Gastroesophageal sphincter (tissue), 4 donors: ENCODE measurements at regions not wholly inside any gene's neighbourhood (a gene's known extent, or its start where the extent isn't known, plus 50 kb on each side); places are given as distances from the start of the nearest gene placed in this dataset.
"Not testable (repeated sequence)": the region's sequence is repeated elsewhere in the genome, so short reads cannot be mapped to it uniquely, and the experiment has no call there.

Experiments
- ATAC-seq: fragments of 150-250 bp; one replicate; pipeline ENCODE4 v1.9.1; 2016; ENCODE audit warnings: mild to moderate bottlenecking, moderate library complexity
- H3K27ac ChIP-seq, 4 donors: fragments of 200-600 bp; sonication (generic) in 3 of 4; 1 replicate in 3 of 4; 2 replicates in 1 of 4; pipeline ENCODE4 v1.5.1; 2016 to 2019
- H3K27me3 ChIP-seq: fragments of 200-600 bp; sonication (generic); one replicate; pipeline ENCODE4 v1.5.1; 2019
- H3K36me3 ChIP-seq, 2 donors: fragments of 200-600 bp; sonication (generic); one replicate each; pipeline ENCODE4 v1.5.1; 2019; ENCODE audit warnings: control low read depth in 1 of 2
- H3K4me1 ChIP-seq, 3 donors: fragments of 200-600 bp; sonication (generic); 1 replicate in 2 of 3; 2 replicates in 1 of 3; pipeline ENCODE4 v1.5.1; 2016 to 2019; ENCODE audit warnings: control low read depth in 2 of 3
- H3K4me3 ChIP-seq, 2 donors: fragments of 200-600 bp; sonication (generic); one replicate each; pipeline ENCODE4 v1.5.1; 2019; ENCODE audit warnings: mild to moderate bottlenecking in 1 of 2, moderate library complexity in 1 of 2
- H3K9me3 ChIP-seq, 3 donors: fragments of 200-600 bp; sonication (generic); one replicate each; pipeline ENCODE4 v1.5.1; 2017 to 2019; ENCODE audit warnings: control low read depth in 2 of 3
- EP300 ChIP-seq: sonication (generic); formaldehyde crosslinking; IDR thresholded peaks from one replicate; pipeline ENCODE4 v1.6.1; 2017; ENCODE audit warnings: antibody characterized with exemption, mild to moderate bottlenecking
- POLR2A ChIP-seq, 2 donors: fragments of 450-650 bp; IDR thresholded peaks; one replicate each; pipeline ENCODE4 v1.6.1; 2017; ENCODE audit warnings: antibody characterized with exemption in 2 of 2, mild to moderate bottlenecking in 2 of 2, moderate library complexity in 1 of 2
- POLR2AphosphoS5 ChIP-seq: sonication (generic); formaldehyde crosslinking; IDR thresholded peaks from one replicate; pipeline ENCODE4 v1.6.1; 2017; ENCODE audit warnings: antibody characterized with exemption
- WGBS, 2 donors: methylation state at CpG; one replicate each; pipeline ENCODE4 v1.1.5; 2018; ENCODE audit warnings: low coverage in 1 of 2; 5-methylcytosine and 5-hydroxymethylcytosine counted together
- TF ChIP-seq, protein P1 (sequence below), 4 experiments: fragments of 200-600 bp in 2 of 4; fragments of 450-650 bp in 2 of 4; sonication (generic) in 1 of 4; IDR thresholded peaks; one replicate each; pipeline ENCODE4 v1.5.1; 2017 to 2019; ENCODE audit warnings: antibody characterized with exemption in 4 of 4, mild to moderate bottlenecking in 2 of 4, moderate library complexity in 2 of 4

DNA sequence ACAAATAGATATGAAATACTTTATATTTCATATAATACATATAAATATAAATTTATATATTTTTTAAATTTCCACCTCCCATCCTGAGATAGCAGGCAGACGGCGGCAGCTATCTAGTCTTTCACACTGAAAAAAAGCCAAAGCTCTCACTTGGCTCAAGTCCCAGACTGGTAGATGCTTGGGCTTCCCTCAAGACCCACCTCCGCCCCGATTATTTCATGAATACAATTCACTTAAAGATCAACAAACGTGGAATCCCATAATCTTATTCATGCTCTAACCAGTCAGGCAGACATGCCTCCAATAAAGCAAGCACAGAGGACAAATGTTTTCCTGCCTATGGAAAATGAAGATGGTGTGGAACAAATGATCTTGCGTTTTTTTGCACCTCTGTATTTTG, 275.9 kb upstream of the NR2F2 start:
- TF ChIP-seq POLR2AphosphoS5: no peak
- TF ChIP-seq EP300: no peak
- TF ChIP-seq, protein P1, sequence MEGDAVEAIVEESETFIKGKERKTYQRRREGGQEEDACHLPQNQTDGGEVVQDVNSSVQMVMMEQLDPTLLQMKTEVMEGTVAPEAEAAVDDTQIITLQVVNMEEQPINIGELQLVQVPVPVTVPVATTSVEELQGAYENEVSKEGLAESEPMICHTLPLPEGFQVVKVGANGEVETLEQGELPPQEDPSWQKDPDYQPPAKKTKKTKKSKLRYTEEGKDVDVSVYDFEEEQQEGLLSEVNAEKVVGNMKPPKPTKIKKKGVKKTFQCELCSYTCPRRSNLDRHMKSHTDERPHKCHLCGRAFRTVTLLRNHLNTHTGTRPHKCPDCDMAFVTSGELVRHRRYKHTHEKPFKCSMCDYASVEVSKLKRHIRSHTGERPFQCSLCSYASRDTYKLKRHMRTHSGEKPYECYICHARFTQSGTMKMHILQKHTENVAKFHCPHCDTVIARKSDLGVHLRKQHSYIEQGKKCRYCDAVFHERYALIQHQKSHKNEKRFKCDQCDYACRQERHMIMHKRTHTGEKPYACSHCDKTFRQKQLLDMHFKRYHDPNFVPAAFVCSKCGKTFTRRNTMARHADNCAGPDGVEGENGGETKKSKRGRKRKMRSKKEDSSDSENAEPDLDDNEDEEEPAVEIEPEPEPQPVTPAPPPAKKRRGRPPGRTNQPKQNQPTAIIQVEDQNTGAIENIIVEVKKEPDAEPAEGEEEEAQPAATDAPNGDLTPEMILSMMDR (IDR thresholded peaks at IDR 0.05): no peak
- no peak for TF ChIP-seq POLR2A (IDR thresholded peaks at IDR 0.05)
- Histone ChIP-seq H3K4me1 (peaks cover 0 to 21% (median 5%) of the 10 kb centered on the region in 3 donors), H3K27ac (no peak overlapping the region), H3K4me3 (no peak overlapping the region), H3K27me3 (no peaks in the 10 kb centered on the region), H3K9me3 (no peaks in the 10 kb centered on the region), H3K36me3 (no peaks in the 10 kb centered on the region)
- ATAC-seq: no peak
- 75 to 78% methylated on average over 5 to 6 of the region's 6 CpGs for WGBS, 2 donors

DNA sequence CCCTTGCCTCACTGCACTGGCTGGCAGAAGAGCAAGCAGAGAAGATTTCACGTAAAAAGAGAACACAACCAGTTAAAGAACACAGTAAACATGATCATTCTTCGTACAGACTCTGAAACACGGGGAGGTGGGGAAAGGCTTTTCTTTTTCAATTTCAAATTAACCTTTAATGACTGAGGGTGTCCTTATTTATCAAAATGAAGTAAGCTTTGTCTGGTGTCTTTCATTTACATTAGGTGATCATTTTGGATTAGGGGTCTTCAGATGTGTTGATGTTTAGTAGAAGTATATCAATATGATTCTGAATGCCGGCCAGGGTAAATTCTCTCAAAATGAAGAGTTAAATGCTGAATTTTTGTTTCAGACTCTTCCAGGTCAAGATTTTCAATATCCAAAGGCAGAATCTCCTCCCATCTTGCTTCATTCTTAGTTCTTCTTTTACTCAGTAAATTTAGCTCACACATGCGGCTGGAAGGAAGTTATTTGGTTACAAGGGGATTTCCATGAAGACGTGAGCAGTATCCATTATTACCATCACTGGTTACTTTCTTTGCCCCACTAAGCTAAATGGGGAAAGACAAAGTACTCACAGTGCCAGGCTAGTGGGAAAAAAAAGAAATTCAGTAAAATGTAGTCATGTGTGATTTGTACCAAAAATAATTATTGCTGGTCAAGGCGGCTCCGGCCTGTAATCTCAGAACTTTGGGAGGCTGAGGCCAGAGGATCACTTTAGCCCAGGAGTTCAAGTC, 272.2 kb upstream of the NR2F2 start:
- no peak overlapping the region for H3K27ac ChIP-seq
- WGBS, 2 donors: 60 to 62% methylated on average over 8 of the region's 8 CpGs
- no peaks in the 10 kb centered on the region for H3K27me3 ChIP-seq
- no peak for ATAC-seq
- H3K36me3 ChIP-seq: no peaks in the 10 kb centered on the region
- TF ChIP-seq, protein P1 (IDR thresholded peaks at IDR 0.05): no peak
- TF ChIP-seq POLR2A (IDR thresholded peaks at IDR 0.05) (no peak), EP300 (no peak), POLR2AphosphoS5 (no peak)
- peaks cover 0 to 11% (median 5%) of the 10 kb centered on the region in 3 donors for H3K4me1 ChIP-seq
- no peaks in the 10 kb centered on the region for H3K9me3 ChIP-seq
- no peak overlapping the region for H3K4me3 ChIP-seq

DNA sequence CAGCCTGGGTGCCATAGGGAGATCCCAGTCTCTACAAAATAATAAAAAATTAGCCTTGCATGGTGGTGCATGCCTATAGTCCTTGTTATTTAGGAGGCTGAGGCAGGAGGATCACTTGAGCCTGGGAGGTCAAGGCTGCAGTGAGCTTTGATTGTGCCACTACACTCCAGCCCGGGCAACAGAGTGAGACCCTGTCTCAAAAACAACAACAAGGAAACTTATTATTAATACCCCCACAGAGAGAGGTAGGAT, 271.7 kb upstream of the NR2F2 start:
- H3K36me3 ChIP-seq, ATAC-seq, H3K9me3 ChIP-seq, H3K4me1 ChIP-seq, H3K4me3 ChIP-seq, H3K27me3 ChIP-seq, H3K27ac ChIP-seq: not testable (repeated sequence)
- 100% methylated on average over 1 of the region's 1 CpG; no CpG with 5 or more reads in 1 of the 2 donors for WGBS, 2 donors

DNA sequence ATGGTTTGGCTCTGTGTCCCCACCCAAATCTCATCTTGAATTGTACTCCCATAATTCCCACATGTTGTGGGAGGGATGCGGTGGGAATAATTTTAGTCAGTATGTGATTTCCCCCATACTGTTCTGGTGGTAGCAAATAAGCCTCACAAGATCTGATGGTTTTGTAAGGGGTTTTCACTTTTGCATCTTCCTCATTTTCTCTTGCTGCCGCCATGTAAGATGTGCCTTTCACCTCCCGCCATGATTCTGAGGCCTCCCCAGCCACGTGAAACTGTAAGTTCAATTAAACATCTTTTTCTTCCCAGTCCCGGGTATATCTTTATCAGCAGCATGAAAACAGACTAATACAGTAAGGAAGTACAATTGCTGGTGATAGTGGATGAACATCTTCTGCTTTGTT, 269.9 kb upstream of the NR2F2 start:
- not testable (repeated sequence) for H3K4me3 ChIP-seq, H3K36me3 ChIP-seq, H3K27ac ChIP-seq, ATAC-seq, H3K9me3 ChIP-seq, H3K4me1 ChIP-seq, H3K27me3 ChIP-seq
- 70 to 96% methylated on average over 2 to 5 of the region's 5 CpGs for WGBS, 2 donors

DNA sequence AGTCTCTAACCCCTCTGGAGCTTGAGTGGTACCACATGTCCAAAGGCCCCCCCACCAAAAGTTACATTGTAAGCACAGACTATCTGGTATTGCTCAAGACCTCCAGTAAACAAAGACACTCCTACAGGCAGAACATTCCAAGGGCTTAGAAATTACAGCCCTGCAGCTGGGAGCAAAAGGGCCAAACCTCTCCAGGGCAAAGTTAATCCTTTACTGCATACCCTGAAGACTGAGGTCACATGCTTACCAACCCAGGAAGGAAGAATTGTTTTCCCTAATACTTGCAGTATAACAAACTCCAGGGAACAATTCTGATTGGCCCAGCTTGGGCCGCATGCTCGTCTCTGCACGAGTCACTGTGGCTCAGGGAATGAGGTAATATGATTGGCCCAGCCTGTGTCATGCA, 266.1 kb upstream of the NR2F2 start:
- Histone ChIP-seq H3K27me3 (no peaks in the 10 kb centered on the region), H3K4me3 (no peak overlapping the region), H3K36me3 (no peaks in the 10 kb centered on the region), H3K9me3 (no peaks in the 10 kb centered on the region), H3K27ac (no peak overlapping the region), H3K4me1 (no peaks in the 10 kb centered on the region)
- WGBS, 2 donors: 82 to 100% methylated on average over 1 to 3 of the region's 3 CpGs
- TF ChIP-seq POLR2AphosphoS5: no peak
- no peak for TF ChIP-seq POLR2A (IDR thresholded peaks at IDR 0.05)
- TF ChIP-seq EP300: no peak
- TF ChIP-seq, protein P1 (IDR thresholded peaks at IDR 0.05): no peak
- ATAC-seq: peak; percentile 55

GRCh38 chr15:96066126-96066525, 264.4 kb upstream of the NR2F2 start:
- TF ChIP-seq EP300 (no peak), POLR2A (IDR thresholded peaks at IDR 0.05) (no peak), POLR2AphosphoS5 (no peak)
- TF ChIP-seq, protein P1 (IDR thresholded peaks at IDR 0.05): no peak
- H3K9me3 ChIP-seq: no peaks in the 10 kb centered on the region
- no peaks in the 10 kb centered on the region for H3K4me1 ChIP-seq
- no peak overlapping the region for H3K4me3 ChIP-seq
- H3K27me3 ChIP-seq: no peaks in the 10 kb centered on the region
- no peaks in the 10 kb centered on the region for H3K36me3 ChIP-seq
- no peak for ATAC-seq
- WGBS, 2 donors: 38% methylated on average over 4 of the region's 4 CpGs; no CpG with 5 or more reads in 1 of the 2 donors
- no peak overlapping the region for H3K27ac ChIP-seq
